GM19372 (cell line): ENCODE measurements at regions not wholly inside any gene's neighbourhood (a gene's known extent, or its start where the extent isn't known, plus 50 kb on each side); places are given as distances from the start of the nearest gene placed in this dataset.
A peak's percentile ranks its signal among the peaks of the same experiment; 100 is the strongest.
"Not testable (repeated sequence)": the region's sequence is repeated elsewhere in the genome, so short reads cannot be mapped to it uniquely, and the experiment has no call there.

Experiments
- ATAC-seq: cut with Tn5 transposase; IDR thresholded peaks from one replicate; pipeline ENCODE4 v1.9.1; 2021; ENCODE audit warnings: mild to moderate bottlenecking, low read depth, moderate library complexity; ENCODE audit not compliant: unreplicated experiment

GRCh38 chr2:187078297-187078696, 229.3 kb upstream of the ZSWIM2 start:
- no peak for ATAC-seq

DNA sequence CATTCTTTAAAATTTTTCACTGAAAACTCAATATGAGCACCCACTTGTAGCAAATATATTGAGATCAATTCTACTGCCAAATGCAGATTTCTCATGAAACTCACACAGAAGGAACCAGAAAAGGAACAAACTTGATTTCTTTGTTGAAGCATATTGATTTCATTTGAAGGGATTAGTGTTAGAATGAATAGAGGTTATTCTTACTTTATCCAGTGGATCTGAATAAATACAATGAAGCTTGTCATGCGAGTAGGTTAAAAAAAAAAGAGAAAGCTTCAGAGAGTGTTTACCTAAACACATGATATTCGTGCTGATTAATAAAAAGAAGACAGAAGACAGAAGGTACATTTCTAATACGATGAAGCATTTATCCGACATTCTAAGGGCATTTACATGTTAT, 226.7 kb upstream of the ZSWIM2 start:
- no peak for ATAC-seq

DNA sequence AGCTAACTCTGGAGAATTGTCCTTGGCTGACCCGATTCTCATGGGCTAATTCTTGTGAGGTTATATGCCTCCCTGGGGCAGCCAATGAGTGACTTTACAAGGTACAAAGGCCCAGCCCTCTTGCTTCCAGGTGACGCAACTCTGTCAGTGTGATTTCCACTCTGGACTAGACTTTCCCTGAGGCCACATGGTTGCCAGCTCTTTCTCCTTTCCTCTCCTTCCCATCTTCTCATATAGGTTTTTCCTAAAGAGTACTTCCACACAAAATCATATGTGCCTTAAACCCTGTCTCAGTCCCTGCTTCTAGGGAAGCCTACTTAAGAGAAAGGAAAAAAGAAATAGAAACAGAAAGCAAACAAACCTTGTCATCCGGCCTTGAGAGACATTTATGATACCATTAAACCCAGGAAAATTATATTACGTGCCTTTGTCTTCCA, 226.2 kb upstream of the ZSWIM2 start:
- no peak for ATAC-seq

DNA sequence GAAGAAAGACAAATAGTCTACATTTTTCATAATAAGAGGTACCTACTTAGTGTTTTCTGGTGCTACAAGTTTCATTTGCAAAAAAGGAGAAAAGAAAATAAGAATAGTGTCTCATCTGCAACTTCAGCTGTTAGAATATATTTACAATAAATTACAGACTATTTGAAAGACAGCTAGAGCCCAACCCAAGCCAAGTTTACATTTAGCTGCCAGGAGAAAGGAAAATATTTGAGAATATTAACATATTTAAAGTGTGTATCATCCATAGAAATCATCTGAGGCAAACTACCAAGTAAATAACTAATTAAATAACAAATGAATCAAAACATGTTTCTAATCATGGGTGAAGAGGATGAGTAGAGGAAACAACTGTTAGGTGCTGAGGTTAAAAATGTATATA, 209.2 kb upstream of the ZSWIM2 start:
- ATAC-seq = no peak

- ATAC-seq = no peak
These were observed 208.5 kb upstream of the ZSWIM2 start for GRCh38 chr2:187057466-187057865.

- no peak for ATAC-seq
These were observed 207.7 kb upstream of the ZSWIM2 start for GRCh38 chr2:187056416-187057334.

DNA sequence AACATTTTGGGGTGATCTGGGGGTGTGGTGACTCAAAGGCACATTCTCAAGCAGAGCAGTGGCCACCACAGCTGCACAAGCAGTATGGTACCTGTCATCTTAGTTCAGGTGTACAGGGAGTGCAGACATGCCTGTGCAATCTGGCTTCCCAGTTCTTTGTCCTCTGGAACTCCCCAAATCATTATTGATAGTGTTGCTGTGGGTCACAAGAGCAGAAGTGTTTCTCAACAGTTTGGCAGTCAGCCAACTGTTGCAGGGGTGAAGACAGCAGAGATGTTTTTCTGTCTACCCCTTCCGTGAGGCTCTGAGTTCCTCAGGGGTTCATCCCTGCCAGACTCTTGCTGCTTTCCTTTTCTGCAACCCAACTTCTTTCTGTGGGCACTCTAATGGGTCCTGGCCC, 206.5 kb upstream of the ZSWIM2 start:
- ATAC-seq = no peak

DNA sequence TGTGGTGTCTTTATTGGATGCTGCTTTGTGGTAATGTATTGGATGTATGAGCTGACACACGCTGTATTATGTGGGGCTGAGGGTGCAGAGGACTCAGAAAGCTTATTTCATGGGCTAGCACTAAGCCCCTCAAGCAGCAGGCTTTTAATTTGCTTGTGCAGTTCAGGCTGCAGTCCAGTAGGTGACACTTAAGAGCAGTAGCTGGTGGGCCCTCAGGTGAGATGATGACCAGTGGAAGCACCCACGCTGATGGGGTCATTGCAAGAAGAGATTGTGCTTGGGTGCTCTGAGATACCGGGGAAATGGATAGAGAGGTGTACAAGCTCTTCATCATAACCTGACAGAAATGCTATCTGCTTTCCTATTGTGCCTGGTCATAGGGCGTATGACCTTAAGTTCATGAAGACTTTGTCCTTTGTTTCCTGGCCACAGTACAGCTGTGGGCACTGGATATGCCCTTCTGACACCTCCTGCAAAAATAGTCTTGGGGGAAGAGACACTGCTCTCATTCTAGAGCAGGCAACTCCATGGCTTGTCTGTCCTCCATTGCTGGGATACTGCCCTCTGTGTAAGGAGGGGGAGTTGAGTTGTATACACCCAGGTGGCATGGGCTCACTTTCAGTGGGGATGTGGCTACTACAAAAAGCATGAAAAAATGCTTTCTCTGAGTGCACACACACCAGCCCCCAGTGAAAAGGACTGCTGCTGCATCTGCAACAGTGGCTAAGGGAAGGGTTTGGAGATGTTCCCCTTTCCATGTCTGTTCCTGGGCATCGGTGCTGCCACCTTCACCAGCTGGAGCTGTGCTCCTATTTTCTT, 205.7 kb upstream of the ZSWIM2 start:
- ATAC-seq = no peak

- peak; percentile 89 for ATAC-seq
These were observed 202.4 kb upstream of the ZSWIM2 start for GRCh38 chr2:187051350-187051749.

GRCh38 chr2:187050409-187050998, 201.5 kb upstream of the ZSWIM2 start:
- ATAC-seq = no peak

DNA sequence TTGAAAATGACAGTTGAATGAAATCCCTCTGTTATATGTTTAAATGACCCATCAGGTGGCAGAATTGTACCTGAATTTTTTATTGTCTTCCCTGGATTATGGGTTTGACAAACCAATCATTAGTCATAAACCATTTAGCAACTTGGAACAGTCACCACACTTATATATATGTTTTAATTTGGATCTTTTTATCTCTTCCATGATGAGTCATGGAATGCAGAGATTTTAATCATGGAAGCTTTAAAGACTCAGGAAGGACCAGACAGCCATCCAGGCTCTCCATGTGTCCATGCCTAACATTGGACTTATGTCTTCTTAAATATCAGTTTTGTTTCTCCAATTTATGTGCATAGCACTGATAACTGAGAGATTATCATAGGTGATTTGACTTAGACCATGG, 188.3 kb upstream of the ZSWIM2 start:
- no peak for ATAC-seq

- ATAC-seq = no peak
These were observed 185.5 kb upstream of the ZSWIM2 start for GRCh38 chr2:187034434-187034833.

GRCh38 chr2:187024739-187025138, 175.8 kb upstream of the ZSWIM2 start:
- ATAC-seq = no peak

- ATAC-seq = not testable (repeated sequence)
These were observed 175.0 kb upstream of the ZSWIM2 start for GRCh38 chr2:187023996-187024395.

GRCh38 chr2:187017438-187017837, 168.5 kb upstream of the ZSWIM2 start:
- no peak for ATAC-seq

DNA sequence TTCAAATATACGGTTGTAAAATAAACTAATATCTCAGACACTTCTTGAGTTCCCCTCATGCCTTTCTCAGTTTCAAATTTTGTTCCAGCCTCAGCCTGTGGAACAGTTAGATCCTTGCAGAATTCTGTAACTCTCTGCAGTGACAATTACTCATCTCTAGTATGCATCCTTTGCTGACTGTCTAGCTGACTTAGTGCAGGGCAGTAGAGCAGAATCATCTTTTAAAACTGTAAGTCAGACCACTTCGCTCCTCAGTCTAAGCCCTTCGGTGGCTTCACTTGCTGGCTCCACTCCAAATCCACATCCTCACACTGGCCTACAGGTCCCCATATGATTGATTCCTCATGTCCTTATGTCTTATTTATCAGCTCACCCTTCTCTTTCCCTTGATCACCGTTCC, 164.1 kb upstream of the ZSWIM2 start:
- ATAC-seq = no peak

DNA sequence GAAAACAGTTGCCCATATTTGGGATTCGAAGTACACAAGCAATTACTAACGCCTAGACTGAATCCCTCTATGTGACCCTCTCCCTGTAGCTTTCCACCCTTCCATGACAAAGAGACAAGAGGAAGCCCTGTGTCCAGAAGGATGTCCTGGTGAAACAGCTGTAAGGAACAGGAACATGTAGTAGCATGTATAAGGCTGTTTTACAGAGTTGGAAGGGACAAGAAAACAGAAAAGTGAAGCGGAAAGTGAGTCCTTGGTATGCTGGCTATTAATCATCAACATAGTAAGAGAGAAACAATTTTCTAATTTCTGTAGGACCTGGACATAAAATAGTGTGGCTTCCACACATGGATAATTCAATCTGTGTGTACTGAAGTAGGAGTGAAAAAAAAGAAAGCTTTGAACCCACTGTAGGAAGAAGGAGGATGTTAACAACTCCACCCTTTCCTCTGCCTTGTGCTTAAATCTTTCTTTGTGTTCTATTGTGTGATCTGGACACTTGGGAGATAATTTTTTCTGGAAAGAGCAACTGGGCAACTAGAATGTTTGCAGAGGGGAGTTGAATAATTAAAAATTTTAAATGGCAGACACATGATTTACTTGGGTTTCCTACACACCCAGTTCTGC, 162.3 kb upstream of the ZSWIM2 start:
- no peak for ATAC-seq

- no peak for ATAC-seq
These were observed 160.7 kb upstream of the ZSWIM2 start for GRCh38 chr2:187009483-187010239.

DNA sequence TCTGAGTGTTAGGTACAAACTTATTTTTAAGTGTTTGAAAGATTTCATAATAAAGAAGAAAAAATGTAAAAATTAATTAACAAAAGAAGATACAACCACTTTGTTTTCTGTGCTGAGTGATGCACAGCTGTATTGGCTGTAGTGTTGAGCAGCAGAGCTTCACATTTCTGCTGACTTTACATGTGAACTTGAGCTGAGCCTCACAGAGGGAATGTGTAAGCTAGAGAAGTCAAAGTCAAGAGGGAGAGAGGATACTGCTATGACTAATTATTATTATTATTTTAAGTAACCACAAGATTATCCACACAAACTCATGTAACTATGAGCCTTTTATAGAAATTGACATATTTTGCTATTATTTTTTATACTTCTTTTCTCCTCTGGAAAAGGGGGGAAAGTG, 159.1 kb upstream of the ZSWIM2 start:
- ATAC-seq = no peak

DNA sequence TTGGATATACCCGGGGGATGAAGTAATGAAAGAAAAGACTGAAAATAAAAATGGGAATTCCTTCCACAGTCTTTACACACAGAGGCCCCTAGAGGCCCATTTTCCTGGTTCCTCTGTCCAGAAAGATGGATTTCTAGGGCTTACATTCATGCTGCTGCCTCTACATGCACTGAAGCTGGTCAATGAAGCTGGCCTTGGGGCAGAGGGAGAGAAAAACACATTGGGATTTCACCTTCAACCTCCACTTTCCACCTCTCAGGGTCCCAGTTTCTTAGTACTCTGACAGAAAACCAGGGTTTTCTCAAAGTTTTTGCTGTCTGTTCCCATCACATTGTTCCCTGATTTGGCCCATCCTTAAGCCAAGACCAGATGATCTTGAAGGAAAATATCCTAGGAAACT, 154.6 kb upstream of the ZSWIM2 start:
- ATAC-seq = no peak
